ENCODE measurements at regions not wholly inside any gene's neighbourhood (a gene's known extent, or its start where the extent isn't known, plus 50 kb on each side); places are given as distances from the start of the nearest gene placed in this dataset.

- DNase-seq (ENCODE audit: extremely low read depth, insufficient read length): no peak
- no peaks in the 10 kb centered on the region for H3K27me3 ChIP-seq (replicated peaks; ENCODE audit: control insufficient read depth, insufficient read depth, low read length)
Measured at GRCh38 chr6:104357928-104358327, 501.8 kb downstream of the HACE1 start.

GRCh38 chr6:104356197-104356596 is 503.5 kb downstream of the HACE1 start:
- TF ChIP-seq CTCF (IDR thresholded peaks at IDR 0.05; ENCODE audit: insufficient read depth, low read length, poor library complexity, severe bottlenecking): no peak
- no peaks in the 10 kb centered on the region for H3K27me3 ChIP-seq (replicated peaks; ENCODE audit: control insufficient read depth, insufficient read depth, low read length)
- DNase-seq (ENCODE audit: extremely low read depth, insufficient read length): no peak
- H3K4me3 ChIP-seq (replicated peaks; ENCODE audit: low read depth, low read length): no peak overlapping the region
- no peaks in the 10 kb centered on the region for H3K36me3 ChIP-seq (ENCODE audit: control insufficient read depth, insufficient read depth, low read length)

More at GRCh38 chr6:104357928-104358327, 501.8 kb downstream of the HACE1 start:
- no peak for TF ChIP-seq CTCF (IDR thresholded peaks at IDR 0.05; ENCODE audit: insufficient read depth, low read length, poor library complexity, severe bottlenecking)
- Histone ChIP-seq H3K36me3 (ENCODE audit: control insufficient read depth, insufficient read depth, low read length) (no peaks in the 10 kb centered on the region), H3K4me3 (replicated peaks; ENCODE audit: low read depth, low read length) (no peak overlapping the region)

GRCh38 chr6:104349191-104349590 is 510.5 kb downstream of the HACE1 start:
- H3K4me3 ChIP-seq (replicated peaks; ENCODE audit: low read depth, low read length): no peak overlapping the region
- no peaks in the 10 kb centered on the region for H3K36me3 ChIP-seq (ENCODE audit: control insufficient read depth, insufficient read depth, low read length)
- no peaks in the 10 kb centered on the region for H3K27me3 ChIP-seq (replicated peaks; ENCODE audit: control insufficient read depth, insufficient read depth, low read length)
- no peak for DNase-seq (ENCODE audit: extremely low read depth, insufficient read length)
- TF ChIP-seq CTCF (IDR thresholded peaks at IDR 0.05; ENCODE audit: insufficient read depth, low read length, poor library complexity, severe bottlenecking): no peak

GRCh38 chr6:104344223-104344622 is 515.5 kb downstream of the HACE1 start:
- H3K36me3 ChIP-seq (ENCODE audit: control insufficient read depth, insufficient read depth, low read length): no peaks in the 10 kb centered on the region
- H3K4me3 ChIP-seq (replicated peaks; ENCODE audit: low read depth, low read length): no peak overlapping the region
- no peaks in the 10 kb centered on the region for H3K27me3 ChIP-seq (replicated peaks; ENCODE audit: control insufficient read depth, insufficient read depth, low read length)
- DNase-seq (ENCODE audit: extremely low read depth, insufficient read length): no peak
- no peak for TF ChIP-seq CTCF (IDR thresholded peaks at IDR 0.05; ENCODE audit: insufficient read depth, low read length, poor library complexity, severe bottlenecking)

- H3K27me3 ChIP-seq (replicated peaks; ENCODE audit: control insufficient read depth, insufficient read depth, low read length): no peaks in the 10 kb centered on the region
- no peak for TF ChIP-seq CTCF (IDR thresholded peaks at IDR 0.05; ENCODE audit: insufficient read depth, low read length, poor library complexity, severe bottlenecking)
- no peak overlapping the region for H3K4me3 ChIP-seq (replicated peaks; ENCODE audit: low read depth, low read length)
- DNase-seq (ENCODE audit: extremely low read depth, insufficient read length): no peak
- no peaks in the 10 kb centered on the region for H3K36me3 ChIP-seq (ENCODE audit: control insufficient read depth, insufficient read depth, low read length)
Measured at GRCh38 chr6:104332364-104332763, 527.4 kb downstream of the HACE1 start.
